Parathyroid adenoma (tissue), 2 donors: ENCODE measurements at regions not wholly inside any gene's neighbourhood (a gene's known extent, or its start where the extent isn't known, plus 50 kb on each side); places are given as distances from the start of the nearest gene placed in this dataset.

ENCODE experiments used
- H2AFZ ChIP-seq: fragments of 300-600 bp; sonication (generic); one replicate; pipeline ENCODE4 v1.7.0; 2017; ENCODE audit warnings: antibody characterized with exemption, mild to moderate bottlenecking
- H3K27ac ChIP-seq: fragments of 300-600 bp; sonication (generic); one replicate; pipeline ENCODE4 v1.7.0; 2017
- H3K27me3 ChIP-seq: fragments of 300-600 bp; sonication (generic); one replicate; pipeline ENCODE4 v1.7.0; 2017; ENCODE audit warnings: low read length; ENCODE audit not compliant: control insufficient read depth, insufficient read depth
- H3K36me3 ChIP-seq: fragments of 300-600 bp; sonication (generic); one replicate; pipeline ENCODE4 v1.7.0; 2017; ENCODE audit warnings: low read length; ENCODE audit not compliant: control insufficient read depth, insufficient read depth
- H3K4me1 ChIP-seq: fragments of 300-600 bp; sonication (generic); one replicate; pipeline ENCODE4 v1.7.0; 2017; ENCODE audit warnings: control low read depth
- H3K4me2 ChIP-seq: fragments of 300-600 bp; sonication (generic); one replicate; pipeline ENCODE4 v1.7.0; 2017; ENCODE audit warnings: low read length
- H3K4me3 ChIP-seq: fragments of 300-600 bp; sonication (generic); one replicate; pipeline ENCODE4 v1.7.0; 2017; ENCODE audit warnings: low read depth, low read length
- H3K79me2 ChIP-seq: fragments of 300-600 bp; sonication (generic); one replicate; pipeline ENCODE4 v1.7.0; 2017; ENCODE audit warnings: control low read depth
- H3K9ac ChIP-seq: fragments of 300-600 bp; sonication (generic); one replicate; pipeline ENCODE4 v1.7.0; 2017; ENCODE audit warnings: mild to moderate bottlenecking
- H3K9me3 ChIP-seq: fragments of 300-600 bp; sonication (generic); one replicate; pipeline ENCODE4 v1.7.0; 2017; ENCODE audit warnings: low read length; ENCODE audit not compliant: control insufficient read depth
- CTCF ChIP-seq: fragments of 300-600 bp; sonication (generic); IDR thresholded peaks from one replicate; pipeline ENCODE4 v1.7.0; 2017; ENCODE audit warnings: antibody characterized with exemption, mild to moderate bottlenecking
- donor health status: primary hyperparathyroidism.

GRCh38 chr16:66211651-66212050, 154.8 kb upstream of the CDH5 start:
- H3K4me1 ChIP-seq, result no peaks in the 10 kb centered on the region
- no peak overlapping the region for H3K4me3 ChIP-seq
- H3K27ac ChIP-seq, result no peak overlapping the region
- H3K79me2 ChIP-seq, result no peaks in the 10 kb centered on the region
- no peak for TF ChIP-seq CTCF
- H3K27me3 ChIP-seq, result no peaks in the 10 kb centered on the region
- no peak overlapping the region for H3K4me2 ChIP-seq
- H3K9me3 ChIP-seq, result no peaks in the 10 kb centered on the region
- H3K36me3 ChIP-seq, result no peaks in the 10 kb centered on the region
- no peak overlapping the region for H3K9ac ChIP-seq
- no peak overlapping the region for H2AFZ ChIP-seq

GRCh38 chr16:66207883-66208265, 158.6 kb upstream of the CDH5 start:
- no peak for TF ChIP-seq CTCF
- no peak overlapping the region for H2AFZ ChIP-seq
- no peak overlapping the region for H3K9ac ChIP-seq
- H3K27ac ChIP-seq, result no peak overlapping the region
- no peak overlapping the region for H3K4me2 ChIP-seq
- H3K4me1 ChIP-seq, result no peaks in the 10 kb centered on the region
- H3K4me3 ChIP-seq, result no peak overlapping the region
- no peaks in the 10 kb centered on the region for H3K36me3 ChIP-seq
- H3K79me2 ChIP-seq, result no peaks in the 10 kb centered on the region
- H3K9me3 ChIP-seq, result no peaks in the 10 kb centered on the region
- H3K27me3 ChIP-seq, result no peaks in the 10 kb centered on the region

GRCh38 chr16:66207139-66207882, 159.2 kb upstream of the CDH5 start:
- no peak for TF ChIP-seq CTCF
- Histone ChIP-seq H3K9ac (no peak overlapping the region), H3K9me3 (no peaks in the 10 kb centered on the region), H3K79me2 (no peaks in the 10 kb centered on the region), H3K4me1 (no peaks in the 10 kb centered on the region), H3K27ac (no peak overlapping the region), H3K27me3 (no peaks in the 10 kb centered on the region), H3K4me3 (no peak overlapping the region), H3K4me2 (no peak overlapping the region), H2AFZ (no peak overlapping the region), H3K36me3 (no peaks in the 10 kb centered on the region)

- H3K79me2 ChIP-seq, result no peaks in the 10 kb centered on the region
- no peaks in the 10 kb centered on the region for H3K36me3 ChIP-seq
- no peak overlapping the region for H2AFZ ChIP-seq
- TF ChIP-seq CTCF, result no peak
- no peaks in the 10 kb centered on the region for H3K27me3 ChIP-seq
- no peaks in the 10 kb centered on the region for H3K9me3 ChIP-seq
- H3K27ac ChIP-seq, result no peak overlapping the region
- no peak overlapping the region for H3K4me3 ChIP-seq
- no peaks in the 10 kb centered on the region for H3K4me1 ChIP-seq
- no peak overlapping the region for H3K9ac ChIP-seq
- H3K4me2 ChIP-seq, result no peak overlapping the region
Measured at GRCh38 chr16:66206363-66206762, 160.1 kb upstream of the CDH5 start.
